ENCODE measurements at regions not wholly inside any gene's neighbourhood (a gene's known extent, or its start where the extent isn't known, plus 50 kb on each side); places are given as distances from the start of the nearest gene placed in this dataset.

DNA sequence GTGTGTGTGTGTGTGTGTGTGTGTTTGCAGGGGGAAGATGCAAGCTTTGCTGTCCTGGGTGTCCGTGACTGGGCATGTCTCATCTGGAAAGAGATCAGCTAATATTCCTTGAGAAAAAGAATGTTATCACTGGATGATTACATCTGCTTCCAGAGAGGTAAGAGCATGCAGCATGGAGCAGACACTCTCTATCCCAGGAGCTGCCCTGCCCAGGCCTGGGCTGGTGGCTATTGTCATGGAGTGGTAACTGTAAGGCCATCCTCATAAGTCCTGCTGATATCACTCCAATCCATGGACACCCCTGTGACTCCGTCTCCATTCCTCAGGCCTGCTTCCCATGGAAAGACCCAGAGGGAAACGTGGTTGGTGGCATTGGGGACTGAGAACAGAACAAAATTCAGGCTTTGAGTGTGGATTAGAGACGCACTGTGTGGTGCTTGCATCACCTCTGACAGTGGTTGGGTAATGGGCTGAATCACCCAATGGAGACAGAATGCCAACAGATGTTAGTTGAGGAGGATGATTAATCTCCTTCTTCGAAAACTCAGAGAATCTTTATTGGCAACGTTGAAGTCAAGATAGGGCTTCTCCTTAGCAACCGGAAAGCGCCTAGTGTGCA lies 52.0 kb upstream of the KCNIP1 start:
- peak in 1 of 2 donors; percentile 42 for DNase-seq

DNA sequence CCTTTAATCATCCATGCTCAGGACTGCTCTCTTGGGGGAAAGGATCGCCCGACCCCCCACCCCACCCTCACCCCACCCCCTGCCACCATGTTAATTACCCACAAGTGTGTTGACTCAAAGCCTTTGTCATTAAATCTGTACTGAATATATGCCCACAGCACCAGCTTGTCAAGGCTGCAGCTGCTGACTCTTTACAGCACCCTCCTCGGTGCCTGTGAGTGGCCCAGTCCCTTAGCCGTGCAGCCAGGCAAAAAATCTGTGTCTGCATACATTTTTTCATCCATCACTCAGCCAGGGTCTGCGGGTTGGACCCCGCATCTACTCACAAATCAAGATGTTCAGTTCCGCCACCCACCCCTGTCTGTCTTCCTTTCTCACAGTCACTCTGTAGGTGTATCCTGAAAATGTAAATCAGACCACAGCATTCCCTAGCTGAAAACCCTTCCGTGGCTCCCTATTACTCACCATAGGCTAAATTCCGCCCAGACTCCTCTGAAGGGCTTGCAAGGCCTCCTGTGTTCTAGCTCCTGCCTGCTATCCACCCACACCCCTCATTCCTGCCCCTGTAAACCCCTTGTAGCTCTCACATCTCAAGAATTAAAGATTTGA lies 53.7 kb upstream of the KCNIP1 start:
- no peak for DNase-seq

DNA sequence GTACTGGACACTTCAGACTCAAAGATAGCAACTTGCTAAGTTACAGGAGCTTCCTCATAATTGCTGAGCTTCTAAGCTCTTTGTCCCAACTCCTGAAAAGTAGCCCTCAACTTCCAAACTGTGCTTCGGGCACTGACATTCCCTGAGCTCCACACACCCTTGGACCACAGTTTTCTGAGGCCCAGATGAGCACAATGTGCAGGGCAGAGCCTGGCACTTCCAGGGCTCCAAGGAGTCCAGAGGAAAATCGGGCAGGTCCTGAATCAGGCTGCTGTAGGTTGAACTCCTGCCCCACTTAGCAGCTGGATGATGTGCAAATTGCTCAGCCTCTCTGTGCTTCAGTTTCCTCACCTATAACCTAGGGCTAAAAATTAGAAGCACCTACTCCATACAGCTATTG lies 54.6 kb upstream of the KCNIP1 start:
- no peak for DNase-seq

DNA sequence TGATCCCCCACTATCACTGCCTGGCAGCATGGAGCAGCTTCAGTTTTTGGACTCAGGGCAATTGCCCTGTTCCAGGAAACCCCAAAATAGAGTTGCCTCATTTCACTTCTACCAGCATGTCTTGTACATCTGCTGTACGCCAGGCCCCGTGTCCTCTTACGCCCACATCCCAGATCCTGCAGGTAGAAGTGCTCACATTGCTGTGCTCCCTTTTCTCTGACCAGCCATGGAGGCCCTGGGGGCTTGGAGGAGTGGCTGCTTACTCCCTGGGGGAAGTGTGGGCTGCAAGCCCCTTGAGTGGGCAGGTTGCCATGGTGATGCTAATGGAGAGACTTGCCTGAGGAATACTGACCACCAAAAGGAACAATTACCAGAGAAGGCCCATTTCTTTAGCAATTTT lies 55.6 kb upstream of the KCNIP1 start:
- no peak for DNase-seq

DNA sequence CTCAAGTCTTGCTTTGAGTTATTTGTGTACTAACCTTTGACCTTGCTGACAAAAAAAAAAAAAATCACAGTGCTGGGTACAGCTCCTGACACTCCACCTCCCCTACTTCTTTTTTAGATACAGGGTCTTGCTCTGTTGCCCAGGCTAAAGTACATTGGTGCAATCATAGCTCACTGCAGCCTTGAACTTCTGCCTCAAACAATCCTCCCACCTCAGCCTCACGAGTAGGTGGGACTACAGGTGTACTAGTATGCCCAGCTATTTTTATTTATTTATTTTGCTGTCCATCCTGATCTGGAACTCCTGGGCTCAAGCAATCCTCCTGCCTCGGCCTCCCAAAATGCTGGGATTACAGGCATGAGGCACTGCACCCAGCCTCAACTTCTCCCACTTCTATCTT lies 57.2 kb upstream of the KCNMB1 start:
- DNase-seq, result no peak

DNA sequence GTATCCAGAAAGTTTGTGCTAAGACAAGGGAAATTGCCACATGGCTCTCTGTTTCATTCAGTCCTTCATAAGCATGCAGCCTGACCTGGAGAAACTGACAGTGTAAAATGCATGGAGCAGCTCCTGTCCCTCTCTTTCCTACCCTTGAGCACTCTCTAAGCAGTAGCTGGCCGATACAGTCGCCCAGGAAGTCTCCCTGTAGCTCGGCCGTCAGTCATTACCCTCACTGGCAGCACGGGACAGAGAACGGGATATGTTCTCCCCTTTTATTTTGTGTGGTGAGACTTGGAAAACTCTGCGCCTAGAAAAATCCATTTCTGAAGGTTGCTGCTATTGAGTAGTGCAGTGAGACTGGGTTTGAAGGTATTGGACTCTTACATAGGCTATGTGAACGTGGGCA lies 56.8 kb upstream of the KCNMB1 start:
- no peak for DNase-seq

- DNase-seq, result no peak
Observed at GRCh38 chr5:170444969-170445505, 55.9 kb upstream of the KCNMB1 start.

GRCh38 chr5:170444181-170444580 lies 55.0 kb upstream of the KCNMB1 start:
- DNase-seq, result no peak

DNA sequence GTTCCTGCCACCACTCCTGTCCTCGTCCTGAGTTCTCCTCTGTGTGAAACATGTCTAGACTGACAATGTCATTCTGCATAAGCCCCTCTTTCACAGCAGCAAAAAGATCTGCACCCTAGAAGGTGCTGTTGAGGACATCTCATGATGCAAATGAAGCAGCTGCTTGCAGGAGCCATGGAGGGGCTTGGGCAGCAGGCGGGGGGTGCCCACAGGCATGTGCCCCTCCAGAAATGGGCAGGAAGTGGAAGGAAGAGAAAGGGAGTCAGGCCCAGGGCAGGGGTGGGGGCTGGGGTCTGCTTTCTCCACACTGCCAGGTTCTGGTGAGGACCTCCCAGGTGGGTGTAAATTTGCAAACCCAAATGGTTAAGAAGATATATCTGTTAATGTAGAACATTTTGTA lies 54.5 kb upstream of the KCNMB1 start:
- no peak for DNase-seq

- no peak for DNase-seq
Observed at GRCh38 chr5:170442921-170443320, 53.8 kb upstream of the KCNMB1 start.

GRCh38 chr5:170442391-170442790 lies 53.2 kb upstream of the KCNMB1 start:
- no peak for DNase-seq

DNA sequence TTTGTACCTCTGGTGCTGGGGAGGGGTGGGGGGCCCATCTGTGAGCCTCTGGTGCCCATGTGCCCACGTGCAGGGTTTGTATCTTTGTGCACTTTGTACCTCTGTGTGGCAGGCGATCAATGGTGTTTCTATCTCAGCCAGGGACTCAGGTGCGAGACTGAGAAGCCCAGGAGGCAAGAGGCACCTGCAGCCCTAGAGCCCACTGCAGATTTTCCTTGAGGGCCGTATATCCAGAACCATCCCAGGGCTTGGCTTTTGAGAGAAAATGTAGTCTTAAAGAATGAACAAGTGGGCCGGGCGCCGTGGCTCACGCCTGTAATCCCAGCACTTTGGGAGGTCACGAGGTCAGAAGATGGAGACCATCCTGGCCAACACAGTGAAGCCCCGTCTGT lies 52.2 kb upstream of the KCNMB1 start:
- DNase-seq, result no peak

GRCh38 chr5:170440771-170441392 lies 51.7 kb upstream of the KCNMB1 start:
- DNase-seq, result no peak

DNA sequence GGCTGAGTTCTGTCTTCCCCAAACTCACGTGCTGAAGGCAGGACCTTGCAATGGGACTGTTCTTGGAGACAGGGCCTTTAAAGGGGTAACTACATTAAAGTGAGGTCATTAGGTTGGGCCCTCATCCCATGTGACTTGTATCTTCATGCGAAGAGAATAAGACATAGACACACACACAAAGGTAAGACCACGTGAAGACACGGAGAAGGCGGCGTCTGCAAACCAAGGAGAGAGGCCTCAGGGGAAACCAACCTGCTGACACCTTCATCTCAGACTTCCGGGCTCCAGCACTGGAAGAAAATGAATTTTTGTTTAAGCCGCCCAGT lies 50.7 kb upstream of the KCNMB1 start:
- DNase-seq, result no peak

DNA sequence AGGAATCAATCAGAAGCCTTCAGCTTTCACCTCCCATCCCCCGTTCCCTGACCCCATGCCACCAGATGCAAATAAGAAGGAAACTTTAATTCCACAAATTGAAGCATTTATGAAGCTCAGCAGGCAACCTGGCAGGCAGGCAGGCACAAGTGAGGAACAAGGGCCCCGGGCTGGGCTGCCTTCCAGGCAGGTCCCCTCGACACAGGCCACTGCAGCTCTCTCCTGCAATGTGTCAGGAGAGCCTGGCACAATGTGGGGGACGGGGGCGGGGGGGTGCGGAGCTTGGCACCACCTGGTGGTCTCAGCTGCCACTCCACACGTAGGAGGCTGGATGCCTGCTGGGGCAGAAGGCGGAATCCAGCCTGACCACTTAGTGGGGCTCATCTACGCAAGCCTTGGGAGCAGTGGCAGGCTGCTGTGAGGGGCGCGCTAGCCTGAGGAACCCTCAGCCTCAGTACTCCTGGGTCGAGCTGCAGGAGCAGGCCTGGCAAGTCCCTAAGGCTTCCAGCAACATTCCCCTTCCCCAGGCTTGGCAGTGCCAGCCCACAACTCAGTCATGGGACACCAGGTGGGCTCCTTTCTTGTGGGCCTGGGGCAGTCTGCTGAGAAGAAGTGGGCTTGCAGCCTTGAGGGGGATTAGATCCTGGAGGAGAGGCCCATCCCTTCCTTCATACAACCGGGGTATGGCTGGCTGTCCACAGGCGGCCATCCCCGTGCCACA lies 50.2 kb upstream of the KCNMB1 start:
- DNase-seq, result no peak
